ENCODE measurements at regions not wholly inside any gene's neighbourhood (a gene's known extent, or its start where the extent isn't known, plus 50 kb on each side); places are given as distances from the start of the nearest gene placed in this dataset.

GRCh38 chr15:69530991-69531664 is 78.5 kb downstream of the RPLP1 start:
- DNase-seq: no peak

GRCh38 chr15:69531665-69532027 is 79.0 kb downstream of the RPLP1 start:
- DNase-seq: no peak

DNA sequence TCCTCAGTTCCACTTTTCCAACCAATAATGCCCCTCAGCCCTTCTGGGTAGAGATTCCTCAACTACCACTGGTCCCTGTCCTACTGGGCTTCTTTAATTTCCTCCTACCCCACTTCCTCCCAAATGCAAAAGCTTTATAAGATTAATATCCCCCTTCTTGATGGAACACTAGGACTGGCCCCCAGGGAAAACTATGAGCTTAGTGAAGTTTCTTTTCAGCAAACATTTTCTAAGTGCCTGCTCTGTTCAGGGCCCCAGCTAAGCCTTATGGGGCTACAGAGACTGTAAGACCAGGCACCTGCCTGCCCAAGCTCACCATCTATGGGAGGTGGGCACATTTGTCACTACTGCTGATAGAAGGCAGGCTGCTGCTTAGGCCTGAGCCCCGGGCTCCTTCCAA is 79.4 kb downstream of the RPLP1 start:
- no peak for DNase-seq

DNA sequence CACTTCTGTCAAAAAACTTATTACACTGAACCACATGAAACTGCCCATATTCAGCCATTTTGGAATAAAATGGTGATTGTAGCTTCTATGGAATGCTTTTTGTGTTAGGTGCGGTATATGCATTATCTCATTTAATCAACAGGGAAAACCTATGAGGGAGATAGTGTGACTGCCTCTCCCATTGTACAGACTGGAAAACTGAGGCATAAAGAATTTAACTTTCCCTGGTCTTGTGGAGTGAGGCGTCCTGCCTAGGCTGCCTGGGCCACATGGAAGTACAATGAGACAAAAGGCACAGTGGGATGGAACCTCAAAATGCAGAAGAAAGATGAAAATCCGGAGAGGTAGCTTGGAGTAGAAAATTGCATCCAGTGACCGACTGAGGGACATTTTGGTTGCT is 80.2 kb downstream of the RPLP1 start:
- DNase-seq: no peak

GRCh38 chr15:69533522-69533921 is 80.9 kb downstream of the RPLP1 start:
- no peak for DNase-seq

DNA sequence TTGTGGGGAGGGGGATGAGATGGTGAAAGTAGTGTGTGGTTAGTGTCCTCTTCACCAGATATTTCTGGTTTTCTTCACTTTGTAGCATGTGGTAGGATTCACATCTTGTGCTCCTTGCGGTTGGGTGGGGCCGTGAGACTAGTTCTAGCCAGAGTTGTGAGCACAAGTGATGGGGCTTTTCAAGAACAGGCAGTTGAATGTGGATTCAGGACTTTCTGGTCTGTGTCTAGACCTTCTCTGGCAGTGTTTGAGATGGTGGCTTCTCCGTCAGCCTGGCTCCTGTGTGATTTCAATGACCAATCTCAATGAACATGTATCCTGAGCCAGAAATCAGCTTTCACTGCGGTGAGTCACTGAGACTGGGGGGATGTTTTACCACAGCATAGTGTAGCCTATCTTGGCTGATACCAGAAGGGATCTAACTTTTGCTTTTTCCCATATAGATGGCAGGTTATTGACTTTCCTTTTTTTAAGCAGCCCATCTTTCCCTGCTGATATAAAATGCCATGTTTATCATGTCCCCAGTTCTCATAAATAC is 82.6 kb downstream of the RPLP1 start:
- no peak for DNase-seq

DNA sequence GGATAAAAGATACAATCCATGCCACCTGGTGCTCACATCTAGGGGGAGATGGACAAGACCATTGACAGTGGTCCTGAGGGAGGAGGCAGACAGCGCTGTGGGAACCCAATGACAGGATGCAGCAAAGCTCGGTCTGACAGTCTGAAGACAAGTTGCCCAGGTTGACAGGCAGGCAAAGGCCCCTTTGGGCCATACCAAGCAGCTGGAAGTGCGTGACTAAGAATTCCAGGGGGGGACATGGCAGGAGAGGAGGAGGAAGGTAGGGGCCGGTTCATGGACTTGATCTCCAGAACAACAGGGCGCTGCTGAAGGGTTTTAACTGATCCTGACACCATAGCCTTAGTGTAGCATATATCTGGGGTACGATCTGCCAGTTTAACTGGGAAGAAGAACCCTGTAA is 83.4 kb downstream of the RPLP1 start:
- no peak for DNase-seq

DNA sequence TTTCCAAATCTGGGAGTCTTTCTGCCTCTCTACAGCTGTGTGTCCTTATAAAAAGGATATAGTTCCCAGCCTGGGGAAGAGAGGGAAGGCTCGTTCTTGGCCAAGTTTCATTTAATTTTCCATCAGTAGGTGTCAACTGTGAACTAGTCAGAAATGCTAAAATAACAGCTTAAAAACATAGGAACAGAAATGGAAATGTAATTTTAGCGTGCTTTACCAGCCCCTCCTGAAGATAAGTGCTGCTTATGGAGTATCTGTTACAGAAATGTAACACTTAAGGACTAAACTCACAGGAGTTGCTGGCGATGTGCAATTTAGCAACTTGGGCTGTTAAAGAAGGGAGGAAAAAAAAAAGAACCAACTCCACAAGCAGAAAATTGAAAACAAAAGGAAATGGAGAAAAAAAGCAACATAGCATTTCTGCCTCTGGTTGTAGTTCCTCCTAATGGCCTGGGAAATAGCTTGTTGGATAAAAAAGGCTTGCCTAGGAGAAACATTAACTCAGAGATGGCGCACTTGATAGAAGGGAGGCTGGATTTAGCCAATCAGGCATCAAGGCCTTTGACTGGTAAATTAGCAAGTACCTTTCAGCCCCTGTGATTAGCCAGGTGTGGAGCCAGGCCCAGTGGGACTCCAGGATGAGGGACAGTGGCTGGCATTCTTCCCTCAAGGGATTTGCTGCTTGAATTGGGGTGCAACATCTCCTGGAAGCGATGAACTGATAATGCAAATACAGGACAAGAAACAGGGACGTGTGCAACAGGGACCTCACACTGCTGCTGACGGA is 84.3 kb downstream of the RPLP1 start:
- no peak for DNase-seq

DNA sequence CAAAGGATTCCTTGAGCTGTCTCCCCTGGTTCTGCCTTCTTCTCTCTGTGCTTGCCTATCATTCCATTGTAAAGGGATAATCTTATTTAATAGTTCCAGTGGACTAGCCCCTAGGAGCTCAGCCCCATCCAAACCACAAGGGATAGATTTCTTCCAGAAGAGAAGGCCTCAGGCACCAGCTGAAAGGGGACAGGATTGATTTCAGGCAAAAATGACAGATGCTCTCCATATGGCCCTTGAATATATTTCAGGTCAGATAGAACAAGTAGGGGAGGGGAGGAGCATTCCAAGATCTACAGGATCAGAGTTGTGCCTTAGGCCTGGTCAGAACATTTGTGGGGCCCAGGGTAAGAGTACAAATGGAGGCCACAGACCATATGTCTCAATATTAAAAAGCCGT is 85.3 kb downstream of the RPLP1 start:
- no peak for DNase-seq

GRCh38 chr15:69538379-69538778 is 85.8 kb downstream of the RPLP1 start:
- no peak for DNase-seq

- DNase-seq: no peak
Measured at GRCh38 chr15:69539345-69539744, 86.7 kb downstream of the RPLP1 start.

- no peak for DNase-seq
Measured at GRCh38 chr15:69540622-69541021, 88.0 kb downstream of the RPLP1 start.

DNA sequence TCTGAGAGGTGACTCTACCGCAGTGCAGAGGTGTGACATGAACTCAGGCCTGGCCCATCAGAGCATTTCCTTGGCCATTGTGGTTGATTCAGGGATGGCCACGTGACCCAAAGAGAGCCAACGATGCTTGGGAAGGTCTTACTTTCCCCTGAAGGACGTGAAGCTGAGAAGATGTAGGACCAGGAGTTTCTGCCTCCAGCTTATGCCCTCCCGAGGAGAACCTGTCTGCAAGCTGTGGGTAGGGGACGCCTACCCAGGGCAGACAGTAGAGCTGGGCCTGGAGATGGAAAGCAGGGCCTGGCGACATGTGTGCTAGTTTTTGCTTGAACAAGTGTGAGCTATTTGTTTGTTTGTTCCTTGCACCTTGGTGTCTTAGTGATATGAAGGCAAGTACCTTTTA is 89.4 kb downstream of the RPLP1 start:
- no peak for DNase-seq

GRCh38 chr15:69543681-69544364 is 91.2 kb downstream of the RPLP1 start:
- no peak for DNase-seq

DNA sequence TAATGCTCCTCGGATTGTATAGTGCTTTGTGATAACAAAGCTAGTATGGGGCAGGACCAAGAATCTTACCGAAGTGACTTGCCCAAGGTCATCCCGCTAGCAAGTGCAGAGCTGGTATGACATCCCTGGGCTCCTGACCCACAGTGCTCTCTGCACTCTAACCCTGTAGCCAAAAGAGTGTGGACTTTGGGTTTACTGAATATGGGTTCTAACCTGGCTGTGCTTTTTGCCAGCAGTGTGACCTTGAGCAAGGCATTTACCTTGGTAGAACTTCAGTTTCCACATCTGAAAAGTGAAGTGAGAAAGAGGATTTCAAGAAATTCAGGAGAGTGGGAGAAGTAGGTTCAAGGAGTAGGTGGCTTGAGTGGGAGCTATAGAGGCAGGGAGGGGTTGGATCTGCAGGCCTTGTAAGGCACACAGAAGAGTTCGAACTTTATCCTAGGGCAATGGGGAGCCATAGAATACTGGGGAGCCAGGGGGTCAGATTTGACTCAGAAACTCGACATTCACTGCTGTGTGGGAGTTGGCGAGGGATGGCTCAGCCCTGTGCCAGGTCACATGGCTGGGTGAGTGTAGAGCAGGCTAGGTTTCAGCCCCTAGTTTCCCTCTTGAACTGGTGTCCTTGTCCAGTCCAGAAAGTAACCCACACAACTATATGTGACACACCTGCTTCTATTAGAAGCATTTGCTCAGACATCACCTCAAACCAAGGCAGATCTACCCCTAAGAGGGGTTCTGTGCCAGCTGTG is 91.9 kb downstream of the RPLP1 start:
- DNase-seq: no peak

- no peak for DNase-seq
Measured at GRCh38 chr15:69546182-69546581, 93.6 kb downstream of the RPLP1 start.

GRCh38 chr15:69548395-69549180 is 96.0 kb downstream of the RPLP1 start:
- no peak for DNase-seq

DNA sequence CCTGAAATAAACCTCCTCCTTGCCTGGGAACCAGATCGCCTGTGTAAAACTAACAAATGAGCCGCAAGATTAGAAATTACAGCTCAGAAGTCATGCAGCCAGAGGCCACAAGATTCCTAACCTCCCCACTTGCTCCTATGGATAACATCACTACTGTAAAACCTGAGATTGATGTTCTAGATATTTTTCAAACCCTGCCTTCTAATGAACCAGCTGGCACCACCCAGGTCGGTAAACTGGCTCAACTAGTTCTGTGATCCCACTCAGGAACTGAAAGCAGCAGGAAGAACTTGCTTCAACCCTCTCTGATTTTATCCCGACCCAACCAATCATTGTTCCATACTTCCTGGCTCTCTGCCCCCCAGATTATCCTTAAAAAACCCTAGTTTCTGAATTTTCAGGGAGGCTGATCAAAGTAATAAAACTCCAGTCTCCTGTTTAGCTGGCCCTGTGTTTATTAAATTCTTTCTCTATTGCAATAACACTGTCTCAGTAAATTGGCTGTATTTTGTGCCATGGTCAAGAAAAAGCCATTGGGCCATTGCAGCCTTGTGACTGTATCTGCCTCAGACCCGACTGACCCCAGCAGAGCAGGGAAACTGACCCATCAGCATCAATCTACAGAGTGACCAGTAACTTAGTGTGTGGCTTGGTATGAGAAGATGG is 98.9 kb downstream of the RPLP1 start:
- DNase-seq: no peak

GRCh38 chr15:69552057-69552815 is 99.6 kb downstream of the RPLP1 start:
- no peak for DNase-seq

DNA sequence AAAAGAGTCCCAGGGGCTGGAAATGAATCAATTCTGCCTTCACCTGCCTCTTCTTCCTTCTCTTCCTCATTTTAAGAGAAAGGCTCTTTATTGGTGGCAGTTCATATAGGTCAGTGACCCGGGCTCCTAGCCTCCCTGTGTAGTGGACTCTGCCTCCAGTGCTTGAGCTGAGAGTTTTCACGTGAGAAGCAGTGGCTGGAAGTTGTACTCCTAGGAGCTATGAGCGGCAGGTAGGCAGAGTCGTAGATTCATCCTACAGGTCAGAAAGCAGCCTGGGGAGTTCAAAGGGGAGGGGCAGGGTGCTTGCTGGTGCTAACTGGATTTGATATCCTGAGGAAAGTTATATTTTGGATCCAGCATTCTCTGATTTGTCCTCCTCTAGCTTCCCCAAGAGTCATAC is 101.1 kb downstream of the RPLP1 start:
- DNase-seq: no peak

Measured in activated naive CD4-positive, alpha-beta T cell treated with anti-CD3 and anti-CD28 coated beads, Interleukin-2, amount 50 U/mL, for 16 hours (primary cell).